ENCODE measurements at regions not wholly inside any gene's neighbourhood (a gene's known extent, or its start where the extent isn't known, plus 50 kb on each side); places are given as distances from the start of the nearest gene placed in this dataset.

DNA sequence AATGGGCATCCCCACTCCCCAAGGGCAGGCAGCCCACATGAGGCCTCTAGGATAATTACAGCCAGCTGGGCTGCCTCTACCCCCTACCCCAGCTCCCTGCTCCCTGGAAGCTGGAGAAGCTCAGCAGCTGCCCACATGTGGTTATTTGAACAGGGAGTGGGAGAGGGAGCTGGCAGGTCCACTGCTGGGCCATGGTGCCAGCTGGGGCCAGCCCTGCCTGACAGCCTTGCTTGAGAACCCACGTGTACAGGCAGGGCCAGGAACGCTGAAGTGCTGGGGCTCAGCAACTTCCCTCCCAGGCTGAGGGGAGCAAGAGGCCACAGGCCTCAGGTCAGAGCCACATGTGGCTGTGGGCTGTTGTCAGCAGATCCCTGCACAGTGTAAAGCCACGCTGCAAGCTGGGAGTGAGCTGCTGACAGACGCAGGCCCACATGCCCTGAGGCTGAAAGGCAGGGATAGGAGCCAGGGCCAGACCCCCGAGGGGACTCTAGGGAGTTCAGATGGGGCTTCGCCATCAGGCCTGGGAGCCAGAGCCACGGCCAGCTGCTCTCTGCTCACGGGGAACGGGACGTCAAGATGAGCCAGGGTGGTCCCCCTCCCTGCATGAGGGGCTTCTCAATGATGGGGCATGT, 129.0 kb downstream of the SYF2 start:
- no peak overlapping the region for H3K27ac ChIP-seq (ENCODE audit: low read depth, low read length)
- H3K27me3 ChIP-seq (ENCODE audit: insufficient read depth, low read length) = no peaks in the 10 kb centered on the region
- H3K4me3 ChIP-seq (ENCODE audit: low read length) = no peak overlapping the region
- H3K9ac ChIP-seq (ENCODE audit: low read depth, low read length) = no peak overlapping the region
- H3K36me3 ChIP-seq (ENCODE audit: insufficient read depth, low read length) = no peaks in the 10 kb centered on the region
- no peaks in the 10 kb centered on the region for H3K4me1 ChIP-seq (ENCODE audit: insufficient read depth, low read length)
- 88% methylated on average over 10 of the region's 10 CpGs for WGBS
- no peaks in the 10 kb centered on the region for H3K9me3 ChIP-seq (ENCODE audit: insufficient read depth, low read depth, low read length)

DNA sequence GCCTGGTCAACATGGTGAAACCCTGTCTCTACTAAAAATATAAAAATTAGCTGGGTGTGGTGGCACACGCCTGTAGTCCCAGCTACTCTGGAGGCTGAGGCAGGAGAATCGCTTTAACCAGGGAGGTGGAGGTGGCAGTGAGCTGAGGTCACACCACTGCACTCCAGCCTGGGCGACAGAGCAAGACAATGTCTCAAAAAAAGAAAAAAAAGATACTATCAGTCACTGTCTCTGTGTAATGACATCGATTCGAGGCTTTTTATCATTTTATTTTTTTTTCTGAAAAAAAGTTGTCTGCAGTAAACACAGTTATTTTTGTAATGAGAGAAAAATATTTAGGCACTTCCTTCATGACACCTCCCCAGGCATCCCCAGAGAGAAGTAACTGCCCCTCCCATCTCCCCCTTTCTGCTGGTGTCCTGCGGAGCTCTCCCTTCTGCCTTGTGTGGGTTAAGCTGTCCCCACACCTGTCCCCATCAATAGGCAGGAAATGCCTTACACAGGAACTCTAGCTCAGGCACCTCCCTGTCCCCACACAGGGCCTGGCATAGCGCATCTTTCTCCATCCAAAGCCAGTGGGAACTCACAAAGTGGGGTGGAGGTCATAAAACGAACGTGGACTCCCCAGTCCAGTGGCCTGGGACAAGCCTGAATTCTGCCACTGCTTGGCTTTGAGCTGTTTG, 132.0 kb downstream of the SYF2 start:
- Histone ChIP-seq H3K27me3 (ENCODE audit: insufficient read depth, low read length) (no peaks in the 10 kb centered on the region), H3K4me3 (ENCODE audit: low read length) (no peak overlapping the region), H3K4me1 (ENCODE audit: insufficient read depth, low read length) (no peaks in the 10 kb centered on the region), H3K9ac (ENCODE audit: low read depth, low read length) (no peak overlapping the region), H3K27ac (ENCODE audit: low read depth, low read length) (no peak overlapping the region), H3K36me3 (ENCODE audit: insufficient read depth, low read length) (no peaks in the 10 kb centered on the region), H3K9me3 (ENCODE audit: insufficient read depth, low read depth, low read length) (no peaks in the 10 kb centered on the region)
- WGBS = 77% methylated on average over 7 of the region's 9 CpGs

DNA sequence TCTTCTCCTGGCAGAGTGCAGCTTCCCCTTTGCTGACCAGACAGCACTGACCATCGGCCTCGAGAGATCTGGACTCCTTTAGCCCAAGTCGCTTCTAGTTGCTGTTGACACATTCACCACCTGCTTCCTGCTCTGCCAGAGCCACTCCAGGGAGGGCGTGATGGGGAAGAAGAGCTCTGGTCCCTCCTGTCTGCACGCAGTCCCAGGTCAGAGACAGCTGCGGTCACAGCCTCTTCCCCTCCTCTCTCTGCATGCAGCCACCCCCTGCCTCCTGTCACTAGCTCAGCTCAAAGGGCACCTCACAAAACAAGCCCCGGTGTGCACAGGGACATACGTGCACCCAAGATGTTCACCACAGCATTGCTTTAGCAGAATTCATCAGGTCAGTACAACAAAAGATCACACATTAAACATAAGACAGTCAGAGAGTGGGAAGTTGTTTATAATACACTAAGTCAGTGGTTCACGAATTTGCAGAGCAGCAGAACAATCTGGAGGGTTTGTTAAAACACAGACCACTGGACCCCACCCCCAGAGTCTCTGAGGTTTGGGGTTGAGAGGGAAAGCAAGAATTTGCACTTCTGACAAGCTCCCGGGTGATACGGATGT, 132.9 kb downstream of the SYF2 start:
- Histone ChIP-seq H3K4me1 (ENCODE audit: insufficient read depth, low read length) (no peaks in the 10 kb centered on the region), H3K9ac (ENCODE audit: low read depth, low read length) (no peak overlapping the region), H3K4me3 (ENCODE audit: low read length) (no peak overlapping the region), H3K27me3 (ENCODE audit: insufficient read depth, low read length) (no peaks in the 10 kb centered on the region), H3K36me3 (ENCODE audit: insufficient read depth, low read length) (no peaks in the 10 kb centered on the region), H3K27ac (ENCODE audit: low read depth, low read length) (no peak overlapping the region), H3K9me3 (ENCODE audit: insufficient read depth, low read depth, low read length) (no peaks in the 10 kb centered on the region)
- 54% methylated on average over 9 of the region's 11 CpGs for WGBS

DNA sequence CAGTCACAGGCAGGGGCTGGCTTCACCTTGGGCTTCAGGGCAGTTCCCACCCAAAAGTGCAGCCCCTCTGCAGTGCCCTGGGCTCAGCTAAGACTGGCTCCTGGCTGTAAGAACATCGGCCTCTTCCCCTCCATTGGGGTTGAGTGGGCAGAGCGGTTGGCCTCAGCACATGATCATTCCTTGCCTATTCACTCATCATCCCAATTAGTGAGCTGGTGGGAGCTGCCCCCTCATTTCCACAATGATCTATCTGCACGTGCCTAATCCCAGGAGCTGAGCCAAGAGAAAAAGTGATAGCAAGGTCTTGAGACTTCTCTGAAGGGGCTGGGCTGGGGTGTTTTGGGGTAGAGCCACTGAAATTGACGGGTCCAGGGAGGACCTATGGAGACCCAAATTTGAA, 133.6 kb downstream of the SYF2 start:
- whole genome bisulfite sequencing = 83% methylated on average over 4 of the region's 4 CpGs

DNA sequence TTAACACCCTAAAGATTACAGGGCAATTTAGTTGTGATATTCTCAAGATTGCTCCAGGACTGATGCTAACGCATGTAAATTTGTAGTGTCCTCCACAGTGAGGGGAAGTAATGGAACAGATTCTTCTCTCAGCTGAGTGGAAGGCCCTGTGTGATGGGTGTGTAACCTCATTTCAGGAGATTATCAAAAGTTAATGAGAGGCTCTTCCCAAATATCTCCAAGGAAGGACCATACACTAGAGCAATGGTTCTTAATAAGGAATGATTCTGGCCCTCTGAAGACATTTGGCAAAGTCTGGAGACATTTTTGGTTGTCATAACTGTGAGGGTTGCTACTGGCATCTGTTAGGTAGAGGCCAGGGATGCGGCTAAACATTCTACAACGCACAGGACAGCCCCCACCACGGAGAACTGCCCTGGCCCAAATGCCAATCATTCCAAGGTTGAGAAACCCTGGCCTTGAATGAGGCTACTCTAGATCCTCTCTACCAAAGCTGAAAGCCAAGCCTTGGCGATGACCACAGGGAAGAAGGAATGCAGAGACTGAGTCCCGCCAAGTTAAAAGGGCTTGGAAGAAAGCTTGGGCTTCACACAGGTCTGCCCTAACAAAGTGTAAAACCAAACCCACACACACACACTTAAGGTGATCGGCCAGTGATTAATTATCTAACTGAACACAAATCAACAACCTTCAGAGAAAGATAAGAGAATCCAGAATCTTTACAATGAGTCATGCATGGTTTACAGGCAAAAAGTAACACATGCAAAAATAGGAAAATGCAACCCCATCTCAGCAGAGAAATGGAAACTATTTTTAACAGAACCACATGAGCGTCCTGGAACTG, 135.8 kb downstream of the SYF2 start:
- H3K36me3 ChIP-seq (ENCODE audit: insufficient read depth, low read length) = no peaks in the 10 kb centered on the region
- H3K4me3 ChIP-seq (ENCODE audit: low read length) = no peak overlapping the region
- H3K9me3 ChIP-seq (ENCODE audit: insufficient read depth, low read depth, low read length) = no peaks in the 10 kb centered on the region
- no peak overlapping the region for H3K9ac ChIP-seq (ENCODE audit: low read depth, low read length)
- H3K4me1 ChIP-seq (ENCODE audit: insufficient read depth, low read length) = no peaks in the 10 kb centered on the region
- no peak overlapping the region for H3K27ac ChIP-seq (ENCODE audit: low read depth, low read length)
- no peaks in the 10 kb centered on the region for H3K27me3 ChIP-seq (ENCODE audit: insufficient read depth, low read length)
- 83% methylated on average over 8 of the region's 8 CpGs for WGBS

More for the DNA sequence above, 133.6 kb downstream of the SYF2 start:
- Histone ChIP-seq H3K4me1 (ENCODE audit: insufficient read depth, low read length) (no peaks in the 10 kb centered on the region), H3K4me3 (ENCODE audit: low read length) (no peak overlapping the region), H3K27ac (ENCODE audit: low read depth, low read length) (no peak overlapping the region), H3K27me3 (ENCODE audit: insufficient read depth, low read length) (no peaks in the 10 kb centered on the region), H3K9me3 (ENCODE audit: insufficient read depth, low read depth, low read length) (no peaks in the 10 kb centered on the region), H3K36me3 (ENCODE audit: insufficient read depth, low read length) (no peaks in the 10 kb centered on the region), H3K9ac (ENCODE audit: low read depth, low read length) (no peak overlapping the region)

DNA sequence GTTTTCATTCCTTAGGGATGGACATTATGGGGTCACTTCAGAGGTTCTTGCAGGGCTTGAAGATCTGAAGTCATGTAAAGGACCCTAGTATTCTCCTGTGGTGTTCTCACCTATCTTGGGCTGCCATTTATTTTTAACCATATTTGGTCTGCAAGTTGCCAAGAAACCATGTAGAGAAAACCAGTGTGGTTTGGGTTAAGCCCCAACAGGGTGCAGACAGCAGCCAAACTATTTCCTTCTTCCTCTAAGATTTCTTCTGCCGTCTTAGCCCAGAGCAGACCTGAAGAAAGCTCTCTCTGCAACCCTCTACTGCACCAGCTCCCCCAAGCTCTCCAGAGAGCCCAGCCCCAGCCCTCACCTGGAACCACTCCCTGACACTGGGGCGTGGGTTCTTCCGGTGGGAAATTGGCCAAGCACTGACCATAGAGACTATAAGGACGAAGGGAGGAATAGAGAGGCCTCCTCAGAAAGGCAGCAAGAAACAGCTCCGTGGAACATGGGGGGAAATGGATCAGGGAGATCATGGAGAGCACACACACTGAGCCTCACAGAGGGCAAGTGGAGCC, 136.6 kb downstream of the SYF2 start:
- Histone ChIP-seq H3K9me3 (ENCODE audit: insufficient read depth, low read depth, low read length) (no peaks in the 10 kb centered on the region), H3K36me3 (ENCODE audit: insufficient read depth, low read length) (no peaks in the 10 kb centered on the region), H3K4me3 (ENCODE audit: low read length) (no peak overlapping the region), H3K27ac (ENCODE audit: low read depth, low read length) (no peak overlapping the region), H3K27me3 (ENCODE audit: insufficient read depth, low read length) (no peaks in the 10 kb centered on the region), H3K9ac (ENCODE audit: low read depth, low read length) (no peak overlapping the region), H3K4me1 (ENCODE audit: insufficient read depth, low read length) (no peaks in the 10 kb centered on the region; the same call in 1 of the 2 replicates)
- 94% methylated on average over 5 of the region's 5 CpGs for WGBS

DNA sequence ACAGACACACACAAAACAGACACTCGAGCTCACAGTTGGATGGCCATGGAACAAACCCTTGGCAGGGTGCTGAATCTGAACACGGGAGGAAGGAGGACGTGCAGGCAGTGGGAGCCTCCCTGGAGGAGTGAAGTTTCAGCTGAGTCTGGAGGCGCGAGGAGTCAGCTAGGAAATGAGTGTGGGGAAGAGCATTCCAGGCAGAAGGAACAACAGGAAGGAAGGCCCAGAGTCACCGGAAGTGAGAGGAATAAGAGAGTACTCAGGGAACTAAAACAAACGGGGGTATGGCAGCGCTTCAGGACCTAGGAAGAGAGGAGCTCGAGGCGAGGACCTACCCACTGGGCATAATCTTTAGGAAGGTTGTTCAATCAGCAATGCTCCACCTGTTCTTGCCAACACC, 137.3 kb downstream of the SYF2 start:
- Histone ChIP-seq H3K9ac (ENCODE audit: low read depth, low read length) (no peak overlapping the region), H3K36me3 (ENCODE audit: insufficient read depth, low read length) (no peaks in the 10 kb centered on the region), H3K27me3 (ENCODE audit: insufficient read depth, low read length) (no peaks in the 10 kb centered on the region), H3K27ac (ENCODE audit: low read depth, low read length) (no peak overlapping the region), H3K4me1 (ENCODE audit: insufficient read depth, low read length) (no peaks in the 10 kb centered on the region; the same call in 1 of the 2 replicates), H3K4me3 (ENCODE audit: low read length) (no peak overlapping the region), H3K9me3 (ENCODE audit: insufficient read depth, low read depth, low read length) (no peaks in the 10 kb centered on the region)
- 91% methylated on average over 10 of the region's 10 CpGs for WGBS

DNA sequence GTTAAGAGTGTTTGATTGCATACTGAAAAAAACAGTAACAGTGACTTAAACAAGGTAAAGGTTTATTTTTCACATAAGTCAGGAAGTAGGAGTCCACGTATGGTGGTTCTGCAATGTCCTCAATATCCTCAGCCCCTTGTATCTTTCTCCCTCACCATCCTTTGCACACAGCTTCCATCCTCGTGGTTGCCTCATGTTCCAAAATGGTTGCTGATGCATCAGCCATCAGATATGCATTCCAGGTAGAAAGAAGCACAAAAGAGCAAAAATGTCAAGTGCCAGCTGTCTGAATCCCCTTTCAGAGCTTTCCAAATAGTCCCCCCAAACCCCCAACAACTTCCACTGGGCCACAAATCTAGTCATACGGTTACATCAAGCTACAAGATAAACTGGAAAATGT, 138.1 kb downstream of the SYF2 start:
- H3K27ac ChIP-seq (ENCODE audit: low read depth, low read length) = no peak overlapping the region
- H3K27me3 ChIP-seq (ENCODE audit: insufficient read depth, low read length) = no peaks in the 10 kb centered on the region
- no peaks in the 10 kb centered on the region; the same call in 1 of the 2 replicates for H3K4me1 ChIP-seq (ENCODE audit: insufficient read depth, low read length)
- no peak overlapping the region for H3K4me3 ChIP-seq (ENCODE audit: low read length)
- H3K9ac ChIP-seq (ENCODE audit: low read depth, low read length) = no peak overlapping the region
- H3K9me3 ChIP-seq (ENCODE audit: insufficient read depth, low read depth, low read length) = no peaks in the 10 kb centered on the region
- no peaks in the 10 kb centered on the region for H3K36me3 ChIP-seq (ENCODE audit: insufficient read depth, low read length)
- whole genome bisulfite sequencing = 94% methylated on average over 3 of the region's 3 CpGs

DNA sequence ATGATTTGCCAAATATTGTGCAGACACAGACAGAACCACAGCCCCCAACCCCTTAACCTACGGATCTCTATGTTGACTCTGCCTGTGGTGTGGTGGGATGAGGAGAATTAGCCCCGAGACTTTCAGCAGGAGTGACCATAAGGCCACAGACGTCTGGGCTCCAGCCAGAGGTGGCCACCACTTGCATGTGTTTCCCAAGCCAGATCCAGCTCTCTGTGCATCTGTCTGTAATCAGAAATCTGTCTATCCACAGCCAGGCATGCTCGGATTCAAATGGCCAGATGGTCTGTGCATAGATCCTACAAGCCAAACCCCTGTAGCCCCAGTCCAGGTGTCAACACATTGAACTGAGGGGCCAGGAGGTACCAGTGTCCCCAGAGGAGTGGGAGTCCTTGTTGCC, 140.6 kb downstream of the SYF2 start:
- H3K27ac ChIP-seq (ENCODE audit: low read depth, low read length) = no peak overlapping the region
- no peaks in the 10 kb centered on the region for H3K27me3 ChIP-seq (ENCODE audit: insufficient read depth, low read length)
- 93% methylated on average over 4 of the region's 4 CpGs for WGBS
- no peaks in the 10 kb centered on the region for H3K9me3 ChIP-seq (ENCODE audit: insufficient read depth, low read depth, low read length)
- H3K4me1 ChIP-seq (ENCODE audit: insufficient read depth, low read length) = no peaks in the 10 kb centered on the region; the same call in 1 of the 2 replicates
- H3K9ac ChIP-seq (ENCODE audit: low read depth, low read length) = no peak overlapping the region
- H3K36me3 ChIP-seq (ENCODE audit: insufficient read depth, low read length) = no peaks in the 10 kb centered on the region
- no peak overlapping the region for H3K4me3 ChIP-seq (ENCODE audit: low read length)

DNA sequence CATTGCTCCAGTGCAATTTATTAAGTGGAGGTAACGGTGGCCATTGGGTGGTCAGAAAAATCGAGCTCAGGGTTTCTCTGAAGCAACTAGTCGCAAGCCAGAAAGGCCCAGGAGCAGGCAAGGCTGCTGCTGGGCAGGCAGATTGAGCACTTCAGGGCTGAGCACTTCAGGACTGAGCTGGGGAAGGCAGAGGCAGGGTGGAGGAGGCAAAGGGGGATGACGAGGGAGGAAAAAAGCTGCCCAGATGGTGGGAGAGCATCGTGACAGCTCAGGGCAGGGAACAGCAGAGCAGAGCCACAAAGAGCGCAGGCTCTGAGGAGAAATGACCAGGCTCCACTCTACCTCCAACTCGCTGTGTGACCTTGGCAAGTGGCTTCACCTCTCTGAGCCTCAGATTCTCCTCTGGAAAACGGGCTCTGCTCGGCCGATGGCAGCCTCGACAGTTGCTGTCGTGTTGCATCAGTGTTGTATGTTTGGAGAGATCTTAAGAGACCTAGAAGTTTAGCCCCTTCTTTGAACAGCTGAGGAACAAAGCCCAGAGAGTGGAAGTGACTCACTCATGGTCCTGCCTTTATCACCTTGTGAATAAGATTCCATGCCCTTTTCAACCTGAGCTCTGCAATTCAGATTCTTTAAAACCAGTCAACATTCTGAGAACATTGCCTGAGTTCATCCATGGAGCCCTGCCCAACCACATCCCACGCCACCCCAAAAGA, 141.4 kb downstream of the SYF2 start:
- no peak overlapping the region for H3K27ac ChIP-seq (ENCODE audit: low read depth, low read length)
- no peaks in the 10 kb centered on the region; the same call in 1 of the 2 replicates for H3K4me1 ChIP-seq (ENCODE audit: insufficient read depth, low read length)
- H3K9me3 ChIP-seq (ENCODE audit: insufficient read depth, low read depth, low read length) = no peaks in the 10 kb centered on the region
- no peak overlapping the region for H3K4me3 ChIP-seq (ENCODE audit: low read length)
- H3K36me3 ChIP-seq (ENCODE audit: insufficient read depth, low read length) = no peaks in the 10 kb centered on the region
- H3K9ac ChIP-seq (ENCODE audit: low read depth, low read length) = no peak overlapping the region
- 78% methylated on average over 13 of the region's 13 CpGs for WGBS
- no peaks in the 10 kb centered on the region for H3K27me3 ChIP-seq (ENCODE audit: insufficient read depth, low read length)
